ENCODE measurements at regions not wholly inside any gene's neighbourhood (a gene's known extent, or its start where the extent isn't known, plus 50 kb on each side); places are given as distances from the start of the nearest gene placed in this dataset.

DNA sequence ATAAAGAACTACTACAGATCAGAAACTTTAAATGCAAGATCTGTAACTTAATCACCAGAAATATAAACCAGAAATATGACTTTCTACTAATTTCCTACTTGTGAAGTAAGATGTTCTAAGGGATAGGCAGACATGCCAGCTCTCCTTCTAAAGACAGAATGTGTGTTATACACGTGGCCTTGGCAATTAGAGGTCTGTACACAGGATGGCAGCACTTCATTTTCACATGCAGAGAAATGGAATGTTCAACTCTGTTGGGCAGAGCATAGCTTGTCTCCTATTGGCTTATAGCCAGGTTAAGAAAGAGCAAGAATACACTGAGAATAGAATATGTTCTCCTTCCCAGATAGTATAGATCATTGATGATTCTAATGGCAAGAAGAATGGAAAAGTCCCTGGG lies 403.8 kb downstream of the DAD1 start:
- TF ChIP-seq, protein P1, sequence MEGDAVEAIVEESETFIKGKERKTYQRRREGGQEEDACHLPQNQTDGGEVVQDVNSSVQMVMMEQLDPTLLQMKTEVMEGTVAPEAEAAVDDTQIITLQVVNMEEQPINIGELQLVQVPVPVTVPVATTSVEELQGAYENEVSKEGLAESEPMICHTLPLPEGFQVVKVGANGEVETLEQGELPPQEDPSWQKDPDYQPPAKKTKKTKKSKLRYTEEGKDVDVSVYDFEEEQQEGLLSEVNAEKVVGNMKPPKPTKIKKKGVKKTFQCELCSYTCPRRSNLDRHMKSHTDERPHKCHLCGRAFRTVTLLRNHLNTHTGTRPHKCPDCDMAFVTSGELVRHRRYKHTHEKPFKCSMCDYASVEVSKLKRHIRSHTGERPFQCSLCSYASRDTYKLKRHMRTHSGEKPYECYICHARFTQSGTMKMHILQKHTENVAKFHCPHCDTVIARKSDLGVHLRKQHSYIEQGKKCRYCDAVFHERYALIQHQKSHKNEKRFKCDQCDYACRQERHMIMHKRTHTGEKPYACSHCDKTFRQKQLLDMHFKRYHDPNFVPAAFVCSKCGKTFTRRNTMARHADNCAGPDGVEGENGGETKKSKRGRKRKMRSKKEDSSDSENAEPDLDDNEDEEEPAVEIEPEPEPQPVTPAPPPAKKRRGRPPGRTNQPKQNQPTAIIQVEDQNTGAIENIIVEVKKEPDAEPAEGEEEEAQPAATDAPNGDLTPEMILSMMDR (IDR thresholded peaks at IDR 0.05; ENCODE audit: low read depth, low read length, poor library complexity, severe bottlenecking): peak; percentile 15
- TF ChIP-seq EZH2phosphoT487 (IDR thresholded peaks at IDR 0.05; ENCODE audit: borderline replicate concordance, low read length): no peak

Data from DOHH2 (cell line).